Type B pancreatic cell (in vitro differentiated cells): ENCODE measurements at regions not wholly inside any gene's neighbourhood (a gene's known extent, or its start where the extent isn't known, plus 50 kb on each side); places are given as distances from the start of the nearest gene placed in this dataset.

Source experiments
- DNase-seq: peaks from one replicate; pipeline ENCODE4 v3.0.0; 2021; ENCODE audit warnings: mixed read lengths; ENCODE audit not compliant: unreplicated experiment; ENCODE audit errors: extremely low spot score
- H3K27ac Mint-ChIP-seq: 2 replicates; pipeline ENCODE4 v1.8.0; 2021; ENCODE audit warnings: mild to moderate bottlenecking, mixed read lengths
- H3K27me3 Mint-ChIP-seq: 2 replicates; pipeline ENCODE4 v1.8.0; 2021; ENCODE audit warnings: mixed read lengths
- H3K36me3 Mint-ChIP-seq: 2 replicates; pipeline ENCODE4 v1.8.0; 2021; ENCODE audit warnings: mixed read lengths
- H3K4me1 Mint-ChIP-seq: one replicate; pipeline ENCODE4 v1.8.0; 2021; ENCODE audit warnings: mixed read lengths; ENCODE audit not compliant: unreplicated experiment
- H3K4me3 Mint-ChIP-seq: 2 replicates; pipeline ENCODE4 v1.8.0; 2021; ENCODE audit warnings: mild to moderate bottlenecking, mixed read lengths
- H3K9me3 Mint-ChIP-seq: 2 replicates; pipeline ENCODE4 v1.8.0; 2021; ENCODE audit warnings: mixed read lengths
- TF ChIP-seq, protein P1 (sequence below): fragments of 200-600 bp; sonication (generic); conservative IDR thresholded peaks from 2 replicates; pipeline ENCODE4 v1.5.0; 2021; ENCODE audit warnings: antibody characterized with exemption, mild to moderate bottlenecking

DNA sequence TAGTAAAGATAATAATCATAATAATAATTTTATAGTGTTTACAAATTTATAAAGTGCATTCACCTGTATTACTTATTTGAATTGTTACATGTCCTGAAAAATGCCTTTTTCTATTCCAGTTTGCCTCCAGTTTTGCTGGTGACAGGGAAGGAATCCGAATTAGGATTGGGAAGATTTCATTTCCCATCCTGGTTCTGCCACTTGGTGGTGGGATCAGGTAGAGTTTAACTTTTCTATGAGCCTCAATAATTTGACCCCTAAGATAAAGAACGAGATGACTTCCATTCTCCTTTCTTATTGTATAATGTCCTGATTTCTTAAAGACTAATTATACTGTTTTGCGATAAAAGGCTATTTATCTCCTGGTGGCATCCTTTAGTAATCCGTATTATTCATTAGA is 1090.9 kb downstream of the RAPGEF2 start:
- Mint-ChIP-seq H3K9me3 (no peaks in the 10 kb centered on the region), H3K27ac (no peak overlapping the region), H3K4me1 (no peaks in the 10 kb centered on the region), H3K27me3 (no peaks in the 10 kb centered on the region), H3K36me3 (no peaks in the 10 kb centered on the region), H3K4me3 (no peak overlapping the region)
- TF ChIP-seq, protein P1, sequence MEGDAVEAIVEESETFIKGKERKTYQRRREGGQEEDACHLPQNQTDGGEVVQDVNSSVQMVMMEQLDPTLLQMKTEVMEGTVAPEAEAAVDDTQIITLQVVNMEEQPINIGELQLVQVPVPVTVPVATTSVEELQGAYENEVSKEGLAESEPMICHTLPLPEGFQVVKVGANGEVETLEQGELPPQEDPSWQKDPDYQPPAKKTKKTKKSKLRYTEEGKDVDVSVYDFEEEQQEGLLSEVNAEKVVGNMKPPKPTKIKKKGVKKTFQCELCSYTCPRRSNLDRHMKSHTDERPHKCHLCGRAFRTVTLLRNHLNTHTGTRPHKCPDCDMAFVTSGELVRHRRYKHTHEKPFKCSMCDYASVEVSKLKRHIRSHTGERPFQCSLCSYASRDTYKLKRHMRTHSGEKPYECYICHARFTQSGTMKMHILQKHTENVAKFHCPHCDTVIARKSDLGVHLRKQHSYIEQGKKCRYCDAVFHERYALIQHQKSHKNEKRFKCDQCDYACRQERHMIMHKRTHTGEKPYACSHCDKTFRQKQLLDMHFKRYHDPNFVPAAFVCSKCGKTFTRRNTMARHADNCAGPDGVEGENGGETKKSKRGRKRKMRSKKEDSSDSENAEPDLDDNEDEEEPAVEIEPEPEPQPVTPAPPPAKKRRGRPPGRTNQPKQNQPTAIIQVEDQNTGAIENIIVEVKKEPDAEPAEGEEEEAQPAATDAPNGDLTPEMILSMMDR, result no peak
- DNase-seq, result no peak

DNA sequence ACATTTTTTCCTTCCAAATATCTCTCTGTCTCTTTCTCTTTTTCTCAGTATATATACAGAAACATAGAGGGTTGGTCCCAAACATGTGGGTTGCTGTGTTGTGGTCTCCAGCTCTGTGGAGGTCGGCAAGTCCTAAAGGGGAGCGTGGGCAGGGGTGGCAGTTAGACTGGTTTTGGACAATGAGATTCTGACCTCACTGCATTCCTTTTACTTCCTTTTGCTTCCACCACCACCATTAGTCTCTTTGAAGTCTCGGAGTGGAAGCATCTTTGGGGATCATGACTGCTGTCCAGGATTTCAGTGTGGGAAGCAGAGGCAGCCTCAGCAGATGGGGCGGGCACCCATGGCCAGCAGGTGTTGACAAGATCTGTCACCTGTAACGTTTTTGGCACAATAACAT is 1091.8 kb downstream of the RAPGEF2 start:
- Mint-ChIP-seq H3K4me1 (no peaks in the 10 kb centered on the region), H3K36me3 (peaks cover 1% of the 10 kb centered on the region), H3K4me3 (no peak overlapping the region), H3K27ac (no peak overlapping the region), H3K9me3 (peaks cover 3% of the 10 kb centered on the region), H3K27me3 (no peaks in the 10 kb centered on the region)
- no peak for DNase-seq
- TF ChIP-seq, protein P1, result no peak

DNA sequence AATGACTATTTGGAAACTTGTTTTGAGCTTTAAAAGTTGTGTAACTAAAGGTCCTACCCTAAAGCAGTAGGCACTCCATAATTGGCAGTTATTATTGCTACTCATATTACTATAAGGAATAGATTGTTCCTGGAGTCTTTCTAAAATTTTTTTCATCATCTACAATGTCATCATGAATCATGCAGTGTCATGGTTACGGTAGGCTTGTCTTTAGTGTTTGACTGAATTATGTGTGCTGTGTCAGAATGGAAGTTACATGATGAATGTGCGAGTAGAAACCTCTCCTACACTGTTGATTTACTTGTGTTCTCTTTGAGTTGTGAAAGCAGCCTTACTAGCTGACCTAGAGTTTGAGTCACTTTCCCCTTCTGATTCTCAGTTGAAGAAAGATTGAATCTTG is 1099.9 kb downstream of the RAPGEF2 start:
- H3K4me3 Mint-ChIP-seq, result no peak overlapping the region
- peaks cover 14% of the 10 kb centered on the region for H3K36me3 Mint-ChIP-seq
- TF ChIP-seq, protein P1, result no peak
- no peaks in the 10 kb centered on the region for H3K4me1 Mint-ChIP-seq
- H3K27ac Mint-ChIP-seq, result peak overlapping the region; percentile 10
- no peak for DNase-seq
- H3K27me3 Mint-ChIP-seq, result no peaks in the 10 kb centered on the region
- H3K9me3 Mint-ChIP-seq, result peaks cover 14% of the 10 kb centered on the region

DNA sequence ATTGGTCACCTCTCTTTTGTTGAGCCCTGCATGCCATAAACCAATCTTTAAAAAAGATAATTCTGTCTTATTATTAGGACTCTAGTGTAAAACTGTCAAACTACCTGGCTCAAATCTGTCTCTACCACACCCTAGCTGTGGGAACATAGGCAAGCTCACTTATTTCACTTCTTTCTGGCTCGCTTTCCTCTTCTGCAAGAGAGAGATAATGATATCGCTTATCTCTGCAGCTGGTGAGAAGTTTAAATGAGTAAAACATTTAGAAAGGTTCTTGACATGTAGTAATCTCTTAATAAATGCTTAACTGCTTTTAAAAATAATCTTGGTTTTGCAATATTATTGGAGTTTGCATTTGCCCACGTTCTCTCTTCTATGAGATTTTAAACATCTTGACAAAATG is 1109.2 kb downstream of the RAPGEF2 start:
- H3K4me3 Mint-ChIP-seq, result no peak overlapping the region
- H3K4me1 Mint-ChIP-seq, result peaks cover 23% of the 10 kb centered on the region
- TF ChIP-seq, protein P1, result no peak
- no peaks in the 10 kb centered on the region for H3K27me3 Mint-ChIP-seq
- no peak overlapping the region for H3K27ac Mint-ChIP-seq
- H3K36me3 Mint-ChIP-seq, result no peaks in the 10 kb centered on the region
- no peak for DNase-seq
- no peaks in the 10 kb centered on the region for H3K9me3 Mint-ChIP-seq

DNA sequence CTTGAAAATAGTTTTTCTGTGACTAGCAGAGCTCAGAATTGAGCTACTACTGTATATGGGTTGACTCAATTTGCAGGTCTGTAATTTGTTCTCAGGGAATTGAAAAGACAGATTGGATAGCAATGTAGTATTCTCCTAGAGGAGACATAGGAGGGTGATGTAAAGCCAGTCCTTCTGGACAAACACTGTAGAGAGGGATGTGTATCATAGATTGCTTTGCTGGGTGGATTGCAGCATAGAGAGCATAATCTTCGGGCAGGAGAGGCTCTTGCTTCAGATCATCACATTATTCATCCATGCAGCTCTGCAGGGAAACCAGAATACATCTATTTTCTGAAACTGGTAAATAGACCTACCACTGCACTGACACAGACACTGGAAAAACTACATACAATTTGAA is 1110.5 kb downstream of the RAPGEF2 start:
- H3K9me3 Mint-ChIP-seq, result peaks cover 5% of the 10 kb centered on the region
- peaks cover 23% of the 10 kb centered on the region for H3K4me1 Mint-ChIP-seq
- no peak for DNase-seq
- no peak overlapping the region for H3K27ac Mint-ChIP-seq
- H3K36me3 Mint-ChIP-seq, result no peaks in the 10 kb centered on the region
- H3K4me3 Mint-ChIP-seq, result no peak overlapping the region
- TF ChIP-seq, protein P1, result no peak
- H3K27me3 Mint-ChIP-seq, result no peaks in the 10 kb centered on the region

DNA sequence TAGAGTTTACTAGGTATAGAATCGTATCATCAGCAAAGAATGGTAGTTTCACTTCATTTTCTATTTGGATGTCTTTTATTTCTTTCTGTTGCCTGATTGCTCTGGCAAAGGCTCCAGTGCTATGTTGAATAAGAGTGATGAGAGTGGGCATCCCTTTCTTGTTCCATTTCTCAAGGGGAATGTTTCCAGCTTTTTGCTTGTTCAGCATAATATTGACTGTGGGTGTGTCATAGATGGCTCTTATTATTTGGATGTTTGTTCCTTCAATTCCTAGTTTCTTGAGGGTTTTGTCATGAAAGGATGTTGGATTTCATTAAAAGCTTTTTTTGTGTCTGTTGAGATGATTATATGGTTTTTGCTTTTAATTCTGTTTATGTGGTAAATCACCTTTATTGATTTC is 1114.5 kb downstream of the RAPGEF2 start:
- peaks cover 5% of the 10 kb centered on the region for H3K4me1 Mint-ChIP-seq
- no peak overlapping the region for H3K4me3 Mint-ChIP-seq
- no peak for DNase-seq
- TF ChIP-seq, protein P1, result no peak
- no peaks in the 10 kb centered on the region for H3K27me3 Mint-ChIP-seq
- H3K36me3 Mint-ChIP-seq, result no peaks in the 10 kb centered on the region
- H3K27ac Mint-ChIP-seq, result no peak overlapping the region
- peaks cover 10% of the 10 kb centered on the region for H3K9me3 Mint-ChIP-seq
